ENCODE measurements at regions not wholly inside any gene's neighbourhood (a gene's known extent, or its start where the extent isn't known, plus 50 kb on each side); places are given as distances from the start of the nearest gene placed in this dataset.
"Not testable (repeated sequence)": the region's sequence is repeated elsewhere in the genome, so short reads cannot be mapped to it uniquely, and the experiment has no call there.

GRCh38 chr12:34253674-34254073 lies 231.4 kb downstream of the ALG10 start:
- no peak overlapping the region for H3K4me3 Mint-ChIP-seq (ENCODE audit: low read depth, unreplicated experiment)
- CTCF ChIA-PET = no interaction called here
- H3K36me3 Mint-ChIP-seq (ENCODE audit: insufficient read depth, unreplicated experiment) = no peaks in the 10 kb centered on the region
- DNase-seq = no peak
- H3K27me3 Mint-ChIP-seq (ENCODE audit: unreplicated experiment) = no peaks in the 10 kb centered on the region
- H3K9me3 Mint-ChIP-seq (ENCODE audit: low read depth, unreplicated experiment) = no peaks in the 10 kb centered on the region
- no peaks in the 10 kb centered on the region for H3K4me1 Mint-ChIP-seq (ENCODE audit: low read depth, unreplicated experiment)
- no peak overlapping the region for H3K27ac Mint-ChIP-seq (ENCODE audit: unreplicated experiment)
- intact Hi-C loops (cut with micrococcal nuclease; ENCODE audit: unreplicated experiment) = no loop called here
- no TSS peak for BruUV-seq (replicated peaks)
- TF ChIP-seq, protein P1, sequence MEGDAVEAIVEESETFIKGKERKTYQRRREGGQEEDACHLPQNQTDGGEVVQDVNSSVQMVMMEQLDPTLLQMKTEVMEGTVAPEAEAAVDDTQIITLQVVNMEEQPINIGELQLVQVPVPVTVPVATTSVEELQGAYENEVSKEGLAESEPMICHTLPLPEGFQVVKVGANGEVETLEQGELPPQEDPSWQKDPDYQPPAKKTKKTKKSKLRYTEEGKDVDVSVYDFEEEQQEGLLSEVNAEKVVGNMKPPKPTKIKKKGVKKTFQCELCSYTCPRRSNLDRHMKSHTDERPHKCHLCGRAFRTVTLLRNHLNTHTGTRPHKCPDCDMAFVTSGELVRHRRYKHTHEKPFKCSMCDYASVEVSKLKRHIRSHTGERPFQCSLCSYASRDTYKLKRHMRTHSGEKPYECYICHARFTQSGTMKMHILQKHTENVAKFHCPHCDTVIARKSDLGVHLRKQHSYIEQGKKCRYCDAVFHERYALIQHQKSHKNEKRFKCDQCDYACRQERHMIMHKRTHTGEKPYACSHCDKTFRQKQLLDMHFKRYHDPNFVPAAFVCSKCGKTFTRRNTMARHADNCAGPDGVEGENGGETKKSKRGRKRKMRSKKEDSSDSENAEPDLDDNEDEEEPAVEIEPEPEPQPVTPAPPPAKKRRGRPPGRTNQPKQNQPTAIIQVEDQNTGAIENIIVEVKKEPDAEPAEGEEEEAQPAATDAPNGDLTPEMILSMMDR (IDR thresholded peaks at IDR 0.05; ENCODE audit: unreplicated experiment) = no peak

DNA sequence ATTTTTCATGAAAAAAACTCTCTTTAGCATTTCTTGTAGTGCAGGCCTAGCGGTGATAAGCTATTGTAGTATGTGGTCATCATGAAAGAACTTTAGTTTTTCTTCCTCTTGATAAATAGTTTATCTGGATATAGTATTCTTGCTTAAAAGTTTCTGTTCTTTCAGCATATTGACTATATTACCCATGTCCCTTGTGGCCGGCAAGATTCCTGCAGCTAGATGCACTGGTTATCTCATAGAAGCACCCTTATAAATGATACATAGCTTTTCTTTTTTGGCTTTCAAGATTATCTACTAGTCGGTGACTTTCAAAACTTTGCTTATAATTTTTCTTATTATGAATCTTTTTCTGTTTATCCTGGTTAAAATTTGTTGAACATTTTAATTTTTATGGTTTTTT lies 234.8 kb downstream of the ALG10 start:
- BruUV-seq (replicated peaks) = no TSS peak

DNA sequence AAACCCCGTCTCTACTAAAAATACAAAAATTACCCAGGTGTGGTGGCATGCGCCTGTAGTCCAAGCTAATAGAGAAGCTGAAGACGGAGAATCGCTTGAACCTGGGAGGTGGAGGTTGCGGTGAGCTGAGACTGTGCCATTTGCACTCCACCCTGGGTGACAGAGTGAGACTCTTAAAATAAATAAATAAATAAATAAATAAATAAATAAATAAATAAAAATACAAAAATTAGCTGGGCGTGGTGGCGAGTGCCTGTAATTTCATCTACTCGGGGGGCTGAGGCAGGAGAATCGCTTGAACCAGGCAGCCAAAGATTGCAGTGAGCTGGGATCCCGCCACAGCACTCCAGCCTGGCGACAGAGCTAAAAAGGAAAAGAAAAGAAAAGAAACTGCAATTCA lies 239.8 kb downstream of the ALG10 start:
- CTCF ChIA-PET = interaction anchor here (0.6 kb wide), 1 partner anchor 240 kb away, joined by 5 read pairs; no protein-coding TSS in a partner anchor
- H3K4me1 Mint-ChIP-seq (ENCODE audit: low read depth, unreplicated experiment); H3K4me3 Mint-ChIP-seq (ENCODE audit: low read depth, unreplicated experiment); BruUV-seq (replicated peaks); intact Hi-C loops (cut with micrococcal nuclease; ENCODE audit: unreplicated experiment); H3K36me3 Mint-ChIP-seq (ENCODE audit: insufficient read depth, unreplicated experiment); DNase-seq; H3K27ac Mint-ChIP-seq (ENCODE audit: unreplicated experiment): not testable (repeated sequence)
- Mint-ChIP-seq H3K27me3 (ENCODE audit: unreplicated experiment) (peaks cover 15% of the 10 kb centered on the region), H3K9me3 (ENCODE audit: low read depth, unreplicated experiment) (peaks cover 16% of the 10 kb centered on the region)

More for the DNA sequence above, 234.8 kb downstream of the ALG10 start:
- CTCF ChIA-PET = no interaction called here
- Mint-ChIP-seq H3K27ac (ENCODE audit: unreplicated experiment) (no peak overlapping the region), H3K4me1 (ENCODE audit: low read depth, unreplicated experiment) (no peaks in the 10 kb centered on the region), H3K4me3 (ENCODE audit: low read depth, unreplicated experiment) (no peak overlapping the region), H3K36me3 (ENCODE audit: insufficient read depth, unreplicated experiment) (no peaks in the 10 kb centered on the region), H3K9me3 (ENCODE audit: low read depth, unreplicated experiment) (peaks cover 3% of the 10 kb centered on the region), H3K27me3 (ENCODE audit: unreplicated experiment) (no peaks in the 10 kb centered on the region)
- DNase-seq = no peak
- intact Hi-C loops (cut with micrococcal nuclease; ENCODE audit: unreplicated experiment) = no loop called here
- TF ChIP-seq, protein P1 (IDR thresholded peaks at IDR 0.05; ENCODE audit: unreplicated experiment) = no peak

DNA sequence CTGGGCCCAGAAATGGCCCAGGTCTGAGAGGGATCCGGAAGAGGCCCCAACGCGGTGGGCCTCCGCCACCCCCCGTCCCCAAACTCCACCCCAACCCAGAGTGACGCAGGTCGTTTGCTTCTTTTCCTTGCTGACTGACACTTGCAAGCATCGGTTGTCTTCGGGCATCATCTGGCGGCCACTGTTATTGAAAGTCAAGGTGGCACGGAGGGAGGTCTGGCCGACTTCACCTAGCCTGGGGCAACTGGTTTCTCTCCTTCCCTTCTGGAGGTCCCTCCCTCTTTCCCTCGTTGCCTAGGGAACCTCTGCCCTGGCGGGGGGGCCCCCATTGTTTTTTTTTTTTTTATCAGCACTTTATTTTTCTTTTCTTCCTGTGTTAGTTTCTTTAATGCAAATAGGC lies 241.8 kb downstream of the ALG10 start:
- BruUV-seq (replicated peaks) = no TSS peak
- Mint-ChIP-seq H3K27me3 (ENCODE audit: unreplicated experiment) (peaks cover 15% of the 10 kb centered on the region), H3K9me3 (ENCODE audit: low read depth, unreplicated experiment) (peaks cover 20% of the 10 kb centered on the region), H3K36me3 (ENCODE audit: insufficient read depth, unreplicated experiment) (no peaks in the 10 kb centered on the region), H3K4me3 (ENCODE audit: low read depth, unreplicated experiment) (no peak overlapping the region), H3K4me1 (ENCODE audit: low read depth, unreplicated experiment) (no peaks in the 10 kb centered on the region), H3K27ac (ENCODE audit: unreplicated experiment) (no peak overlapping the region)
- intact Hi-C loops (cut with micrococcal nuclease; ENCODE audit: unreplicated experiment) = no loop called here
- CTCF ChIA-PET = no interaction called here
- TF ChIP-seq, protein P1 (IDR thresholded peaks at IDR 0.05; ENCODE audit: unreplicated experiment) = no peak
- DNase-seq = no peak

- intact Hi-C loops (cut with micrococcal nuclease; ENCODE audit: unreplicated experiment); H3K9me3 Mint-ChIP-seq (ENCODE audit: low read depth, unreplicated experiment); H3K4me3 Mint-ChIP-seq (ENCODE audit: low read depth, unreplicated experiment); H3K4me1 Mint-ChIP-seq (ENCODE audit: low read depth, unreplicated experiment); H3K36me3 Mint-ChIP-seq (ENCODE audit: insufficient read depth, unreplicated experiment); DNase-seq; H3K27ac Mint-ChIP-seq (ENCODE audit: unreplicated experiment); BruUV-seq (replicated peaks); CTCF ChIA-PET; H3K27me3 Mint-ChIP-seq (ENCODE audit: unreplicated experiment): not testable (repeated sequence)
These were observed 251.4 kb downstream of the ALG10 start for GRCh38 chr12:34273703-34274102.

All from Calu3 (cell line).